GM12878 (cell line): ENCODE measurements at regions not wholly inside any gene's neighbourhood (a gene's known extent, or its start where the extent isn't known, plus 50 kb on each side); places are given as distances from the start of the nearest gene placed in this dataset.

Experiments used
- ATAC-seq: fragments of 200-7000 bp; cut with Tn5 transposase; 3 replicates; pipeline ENCODE4 v1.9.1; 2020; ENCODE audit warnings: mild to moderate bottlenecking, moderate library complexity
- BruUV-seq: library from RNA; stranded (reverse); fragments of 400-500 nt; replicated peaks from 2 replicates; lab custom pipeline; 2021; lab: Mats Ljungman, UMichigan
- CTCF ChIA-PET: fragments of 300-600 bp; sonication (Branson Sonifier 250); formaldehyde crosslinking; extraction: SDS; loops from one replicate; lab custom pipeline; 2021; ENCODE audit warnings: inconsistent platforms; lab: Yijun Ruan, JAX
- POLR2A ChIA-PET: fragments of 350-600 bp; formaldehyde crosslinking; extraction: SDS; loops from one replicate; lab custom pipeline; 2021; ENCODE audit warnings: inconsistent platforms; lab: Charles Lee
- RAD21 ChIA-PET: fragments of 300-600 bp; sonication (Branson Sonifier 250); formaldehyde crosslinking; loops from one replicate; lab custom pipeline; 2023; ENCODE audit warnings: antibody characterized with exemption; ENCODE audit not compliant: unreplicated experiment; lab: Charles Lee
- SMC1A ChIA-PET: fragments of 300-600 bp; sonication (Branson Sonifier 250); formaldehyde crosslinking; loops from one replicate; lab custom pipeline; 2023; ENCODE audit not compliant: unreplicated experiment, uncharacterized antibody; lab: Charles Lee
- DNase-seq: peaks from one replicate; pipeline ENCODE4 v3.0.0-alpha.2; 2011; ENCODE audit warnings: low read depth, low spot score
- FAIRE-seq: peaks from 3 replicates; lab custom pipeline; 2011; peaks lifted over from hg19 to GRCh38; lab: Jason Lieb, UNC
- H2AFZ ChIP-seq: 2 replicates; pipeline ENCODE4 v1.6.0; 2011; ENCODE audit warnings: low read depth, low read length, control low read depth; ENCODE audit not compliant: control insufficient read depth
- H3K27ac ChIP-seq: 2 replicates; pipeline ENCODE4 v1.5.1; 2011; ENCODE audit warnings: control low read depth; ENCODE audit not compliant: control insufficient read depth, insufficient read depth
- H3K27me3 ChIP-seq, 2 experiments: replicated peaks in 1 of 2; 2 replicates each; pipeline versions ENCODE4 v1.6.0 to v1.6.1; 2011; ENCODE audit warnings: low read length in 1 of 2; ENCODE audit not compliant: control insufficient read depth in 2 of 2, insufficient read depth in 2 of 2
- H3K36me3 ChIP-seq, 2 experiments: 2 replicates each; pipeline ENCODE4 v1.5.1; 2011; ENCODE audit warnings: low read length in 1 of 2; ENCODE audit not compliant: control insufficient read depth in 2 of 2, insufficient read depth in 2 of 2
- H3K4me1 ChIP-seq: 2 replicates; pipeline ENCODE4 v1.6.1; 2011; ENCODE audit warnings: mild to moderate bottlenecking, low read length, moderate library complexity, mixed read lengths; ENCODE audit not compliant: control insufficient read depth, insufficient read depth
- H3K4me2 ChIP-seq: 2 replicates; pipeline ENCODE4 v1.6.0; 2011; ENCODE audit warnings: control low read depth; ENCODE audit not compliant: control insufficient read depth, insufficient read depth
- H3K4me3 ChIP-seq: fragments of 200-600 bp; sonication (generic); 2 replicates; pipeline ENCODE4 v1.5.1; 2016
- H3K79me2 ChIP-seq: 2 replicates; pipeline ENCODE4 v1.6.0; 2011; ENCODE audit warnings: low read length; ENCODE audit not compliant: control insufficient read depth, insufficient read depth
- H3K9ac ChIP-seq: 2 replicates; pipeline ENCODE4 v1.8.0; 2011; ENCODE audit warnings: low read length, control low read depth, mixed read lengths; ENCODE audit not compliant: control insufficient read depth, insufficient read depth
- H3K9me3 ChIP-seq: replicated peaks from 3 replicates; pipeline ENCODE4 v1.5.1; 2011; ENCODE audit warnings: mild to moderate bottlenecking, low read length; ENCODE audit not compliant: control insufficient read depth, insufficient read depth
- H4K20me1 ChIP-seq: 2 replicates; pipeline ENCODE4 v1.6.0; 2011; ENCODE audit not compliant: control insufficient read depth, insufficient read depth
- CBFB ChIP-seq: IDR thresholded peaks from 2 replicates; pipeline ENCODE4 v1.6.1; 2016; ENCODE audit warnings: antibody characterized with exemption, low read depth
- ESRRA ChIP-seq: IDR thresholded peaks from 2 replicates; pipeline ENCODE4 v1.6.1; 2012; ENCODE audit warnings: mild to moderate bottlenecking, low read length, improper control_type of control experiment
- IKZF2 ChIP-seq, 2 experiments: fragments of 450-650 bp; IDR thresholded peaks; 2 replicates each; pipeline ENCODE4 v1.6.1; 2017; ENCODE audit warnings: mild to moderate bottlenecking in 2 of 2, moderate library complexity in 2 of 2
- KAT2A ChIP-seq: conservative IDR thresholded peaks from 2 replicates; pipeline ENCODE4 v1.6.1; 2011; ENCODE audit warnings: low read depth, low read length; ENCODE audit not compliant: control insufficient read depth
- MEF2B ChIP-seq: fragments of 450-650 bp; IDR thresholded peaks from 2 replicates; pipeline ENCODE4 v1.6.1; 2018; ENCODE audit warnings: mild to moderate bottlenecking, moderate library complexity; ENCODE audit not compliant: partially characterized antibody, poor library complexity, severe bottlenecking
- MTA3 ChIP-seq: IDR thresholded peaks from 2 replicates; pipeline ENCODE4 v1.6.1; 2012; ENCODE audit warnings: low read length, inconsistent platforms, borderline replicate concordance
- POLR2AphosphoS5 ChIP-seq: IDR thresholded peaks from 2 replicates; pipeline ENCODE4 v1.6.1; 2011; ENCODE audit warnings: mild to moderate bottlenecking, low read length, inconsistent platforms
- YBX1 ChIP-seq: fragments of 450-650 bp; IDR thresholded peaks from 2 replicates; pipeline ENCODE4 v1.6.1; 2016; ENCODE audit warnings: antibody characterized with exemption
- ZNF24 ChIP-seq: fragments of 450-650 bp; IDR thresholded peaks from 2 replicates; pipeline ENCODE4 v1.6.1; 2017; ENCODE audit warnings: antibody characterized with exemption, mild to moderate bottlenecking
- WGBS: methylation state at CpG from one replicate; pipeline ENCODE4 v1.1.6; 2016; ENCODE audit warnings: low lambda C conversion rate; ENCODE audit not compliant: insufficient replicate concordance, insufficient coverage; ENCODE audit errors: missing lambda C conversion rate; 5-methylcytosine and 5-hydroxymethylcytosine counted together
- in situ Hi-C: fragments of 300-500 bp; cut with MboI; formaldehyde crosslinking; loops from 9 replicates; pipeline ENCODE4 v1.14.3; 2018; ENCODE audit warnings: mixed read lengths
- intact Hi-C: fragments of 100-400 bp; cut with micrococcal nuclease; formaldehyde crosslinking; loops from one replicate; pipeline ENCODE4 v1.14.2; 2022; ENCODE audit not compliant: unreplicated experiment
- TF ChIP-seq, protein P1 (sequence below): IDR thresholded peaks from 2 replicates; pipeline ENCODE4 v1.6.1; 2011; ENCODE audit warnings: borderline replicate concordance, low read depth, mild to moderate bottlenecking, moderate library complexity, low read length; ENCODE audit not compliant: insufficient read depth, poor library complexity, severe bottlenecking
- TF ChIP-seq, protein P2 (sequence below): IDR thresholded peaks from 2 replicates; pipeline ENCODE4 v1.6.1; 2012; ENCODE audit warnings: low read depth, low read length, improper control_type of control experiment
- TF ChIP-seq, protein P3 (sequence below): fragments of 450-650 bp; IDR thresholded peaks from 2 replicates; pipeline ENCODE4 v1.6.1; 2017; ENCODE audit warnings: borderline replicate concordance

DNA sequence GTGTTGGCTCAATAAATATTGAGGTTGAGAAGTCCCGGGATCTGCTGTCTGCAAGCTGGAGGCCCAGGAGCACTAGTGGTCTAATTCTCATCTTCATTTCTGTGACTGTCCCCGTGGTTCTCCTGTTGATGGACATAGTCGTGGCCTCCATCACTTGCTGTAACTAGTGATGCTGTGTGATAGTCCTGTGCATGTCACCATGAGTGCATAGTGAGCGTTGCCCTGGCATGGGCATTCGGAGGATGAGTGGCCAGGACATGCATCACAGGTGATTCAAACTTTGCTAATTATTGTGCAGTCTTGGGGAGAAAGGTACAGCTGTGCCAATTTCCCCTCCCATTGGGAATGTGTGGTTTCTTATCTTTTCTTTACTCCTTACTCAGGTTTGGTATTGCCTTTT, 902.2 kb downstream of the BRD1 start:
- no peak overlapping the region for H3K9ac ChIP-seq
- no peak for TF ChIP-seq CBFB
- no peak for TF ChIP-seq IKZF2 (IDR thresholded peaks at IDR 0.05)
- TF ChIP-seq, protein P1, sequence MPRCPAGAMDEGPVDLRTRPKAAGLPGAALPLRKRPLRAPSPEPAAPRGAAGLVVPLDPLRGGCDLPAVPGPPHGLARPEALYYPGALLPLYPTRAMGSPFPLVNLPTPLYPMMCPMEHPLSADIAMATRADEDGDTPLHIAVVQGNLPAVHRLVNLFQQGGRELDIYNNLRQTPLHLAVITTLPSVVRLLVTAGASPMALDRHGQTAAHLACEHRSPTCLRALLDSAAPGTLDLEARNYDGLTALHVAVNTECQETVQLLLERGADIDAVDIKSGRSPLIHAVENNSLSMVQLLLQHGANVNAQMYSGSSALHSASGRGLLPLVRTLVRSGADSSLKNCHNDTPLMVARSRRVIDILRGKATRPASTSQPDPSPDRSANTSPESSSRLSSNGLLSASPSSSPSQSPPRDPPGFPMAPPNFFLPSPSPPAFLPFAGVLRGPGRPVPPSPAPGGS: no peak
- TF ChIP-seq, protein P2, sequence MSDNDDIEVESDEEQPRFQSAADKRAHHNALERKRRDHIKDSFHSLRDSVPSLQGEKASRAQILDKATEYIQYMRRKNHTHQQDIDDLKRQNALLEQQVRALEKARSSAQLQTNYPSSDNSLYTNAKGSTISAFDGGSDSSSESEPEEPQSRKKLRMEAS: no peak
- in situ Hi-C loops (no loop called here), intact Hi-C loops (no loop called here)
- BruUV-seq: no TSS peak
- CTCF ChIA-PET: no interaction called here
- H3K4me3 ChIP-seq: no peak overlapping the region
- FAIRE-seq (no peak), DNase-seq (no peak), ATAC-seq (no peak)
- no peaks in the 10 kb centered on the region for H3K27me3 ChIP-seq
- POLR2A ChIA-PET: no interaction called here
- no peaks in the 10 kb centered on the region for H3K36me3 ChIP-seq
- WGBS: 15% methylated on average over 5 of the region's 5 CpGs
- H3K9me3 ChIP-seq: no peaks in the 10 kb centered on the region; the same call in 2 of the 3 replicates
- SMC1A ChIA-PET: no interaction called here
- no peak overlapping the region for H2AFZ ChIP-seq
- no peaks in the 10 kb centered on the region for H3K79me2 ChIP-seq
- H3K27ac ChIP-seq: no peak overlapping the region
- RAD21 ChIA-PET: no interaction called here
- H4K20me1 ChIP-seq: no peaks in the 10 kb centered on the region
- H3K4me2 ChIP-seq: no peak overlapping the region
- H3K4me1 ChIP-seq: no peaks in the 10 kb centered on the region

DNA sequence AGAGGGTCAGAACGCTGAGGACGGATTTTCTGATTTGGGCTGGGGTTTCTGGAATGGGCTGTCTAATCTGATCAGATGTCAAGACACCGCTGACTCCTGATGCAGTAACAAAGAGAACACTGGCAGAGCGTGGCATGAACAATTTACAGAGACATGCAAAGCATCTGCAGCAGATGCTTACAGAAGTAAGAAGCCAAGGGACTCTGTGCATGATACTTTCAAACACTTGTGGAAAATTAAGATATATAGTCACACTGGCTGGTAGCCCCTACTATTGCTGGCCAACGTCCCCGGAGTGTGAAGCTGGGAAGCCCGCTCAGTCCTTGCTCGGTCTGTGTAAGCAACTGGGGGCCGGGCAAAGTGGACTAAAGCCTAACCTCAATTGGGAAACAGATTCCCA, 903.7 kb downstream of the BRD1 start:
- H3K27ac ChIP-seq: no peak overlapping the region
- no peak for FAIRE-seq
- H3K9ac ChIP-seq: no peak overlapping the region
- ChIA-PET POLR2A (no interaction called here), RAD21 (no interaction called here), SMC1A (no interaction called here), CTCF (no interaction called here)
- ATAC-seq: no peak
- WGBS: 25% methylated on average over 9 of the region's 9 CpGs
- H3K4me2 ChIP-seq: no peak overlapping the region
- no peak overlapping the region for H2AFZ ChIP-seq
- no peaks in the 10 kb centered on the region for H3K4me1 ChIP-seq
- no peak overlapping the region for H3K4me3 ChIP-seq
- no TSS peak for BruUV-seq
- H4K20me1 ChIP-seq: no peaks in the 10 kb centered on the region
- no peaks in the 10 kb centered on the region for H3K79me2 ChIP-seq
- no peaks in the 10 kb centered on the region; the same call in 2 of the 3 replicates for H3K9me3 ChIP-seq
- H3K36me3 ChIP-seq: no peaks in the 10 kb centered on the region
- TF ChIP-seq MTA3 (no peak), POLR2AphosphoS5 (no peak), ZNF24 (no peak), YBX1 (no peak), KAT2A (no peak), MEF2B (no peak), ESRRA (no peak)
- TF ChIP-seq, protein P3, sequence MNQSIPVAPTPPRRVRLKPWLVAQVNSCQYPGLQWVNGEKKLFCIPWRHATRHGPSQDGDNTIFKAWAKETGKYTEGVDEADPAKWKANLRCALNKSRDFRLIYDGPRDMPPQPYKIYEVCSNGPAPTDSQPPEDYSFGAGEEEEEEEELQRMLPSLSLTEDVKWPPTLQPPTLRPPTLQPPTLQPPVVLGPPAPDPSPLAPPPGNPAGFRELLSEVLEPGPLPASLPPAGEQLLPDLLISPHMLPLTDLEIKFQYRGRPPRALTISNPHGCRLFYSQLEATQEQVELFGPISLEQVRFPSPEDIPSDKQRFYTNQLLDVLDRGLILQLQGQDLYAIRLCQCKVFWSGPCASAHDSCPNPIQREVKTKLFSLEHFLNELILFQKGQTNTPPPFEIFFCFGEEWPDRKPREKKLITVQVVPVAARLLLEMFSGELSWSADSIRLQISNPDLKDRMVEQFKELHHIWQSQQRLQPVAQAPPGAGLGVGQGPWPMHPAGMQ: no peak
- intact Hi-C loops: no loop called here
- in situ Hi-C loops: no loop called here
- DNase-seq: no peak
- H3K27me3 ChIP-seq: no peaks in the 10 kb centered on the region
